ENCODE measurements at regions not wholly inside any gene's neighbourhood (a gene's known extent, or its start where the extent isn't known, plus 50 kb on each side); places are given as distances from the start of the nearest gene placed in this dataset.

- TF ChIP-seq POLR2A (IDR thresholded peaks at IDR 0.05; ENCODE audit: low read depth, low read length) (no peak), POLR2AphosphoS5 (IDR thresholded peaks at IDR 0.05; ENCODE audit: low read depth, low read length) (no peak), SPI1 (IDR thresholded peaks at IDR 0.05; ENCODE audit: low read depth, low read length) (no peak), TAF1 (IDR thresholded peaks at IDR 0.05; ENCODE audit: low read depth, low read length) (no peak)
Observed at GRCh38 chr18:8910843-8911242, 191.7 kb upstream of the NDUFV2 start.
